ENCODE measurements at regions not wholly inside any gene's neighbourhood (a gene's known extent, or its start where the extent isn't known, plus 50 kb on each side); places are given as distances from the start of the nearest gene placed in this dataset.

DNA sequence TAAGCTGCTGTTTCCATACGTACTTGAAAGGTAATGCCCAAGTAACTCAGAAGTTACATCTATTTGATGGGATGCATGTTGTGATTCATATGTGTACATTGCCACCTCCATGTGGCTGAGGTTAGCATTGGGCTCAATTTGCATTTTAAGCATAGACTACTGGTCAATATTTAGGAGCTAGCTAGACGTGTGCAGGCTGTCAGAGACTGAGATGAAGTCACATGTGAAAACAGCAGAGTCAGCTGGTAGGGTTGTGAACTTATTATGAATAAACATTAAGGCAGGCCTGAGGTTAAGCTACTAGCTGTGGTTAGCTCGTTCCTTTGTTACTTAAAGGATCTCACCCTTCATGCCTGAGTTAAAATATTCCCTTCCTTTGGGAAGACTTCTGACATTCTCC, 114.5 kb upstream of the MTNR1B start:
- BruUV-seq (replicated peaks), result no TSS peak
- H3K4me2 ChIP-seq (ENCODE audit: low read depth, low read length), result no peak overlapping the region
- ChIA-PET POLR2A (no interaction called here), CTCF (ENCODE audit: low intra/inter-chr PET ratio, low total read pairs) (no interaction called here)
- TF ChIP-seq POLR2AphosphoS5 (IDR thresholded peaks at IDR 0.05; ENCODE audit: low read depth, low read length) (no peak), IRF2 (CRISPR knock-in tag; IDR thresholded peaks at IDR 0.05) (no peak), MBNL3 (CRISPR knock-in tag; conservative IDR thresholded peaks at IDR 0.05) (no peak), ZNF12 (CRISPR knock-in tag; IDR thresholded peaks at IDR 0.05) (no peak), ZNF543 (CRISPR knock-in tag; IDR thresholded peaks at IDR 0.05) (no peak), ZNF781 (CRISPR knock-in tag; IDR thresholded peaks at IDR 0.05; ENCODE audit: borderline replicate concordance, not compliant biosample characterization) (no peak)
- TF ChIP-seq, protein P1, sequence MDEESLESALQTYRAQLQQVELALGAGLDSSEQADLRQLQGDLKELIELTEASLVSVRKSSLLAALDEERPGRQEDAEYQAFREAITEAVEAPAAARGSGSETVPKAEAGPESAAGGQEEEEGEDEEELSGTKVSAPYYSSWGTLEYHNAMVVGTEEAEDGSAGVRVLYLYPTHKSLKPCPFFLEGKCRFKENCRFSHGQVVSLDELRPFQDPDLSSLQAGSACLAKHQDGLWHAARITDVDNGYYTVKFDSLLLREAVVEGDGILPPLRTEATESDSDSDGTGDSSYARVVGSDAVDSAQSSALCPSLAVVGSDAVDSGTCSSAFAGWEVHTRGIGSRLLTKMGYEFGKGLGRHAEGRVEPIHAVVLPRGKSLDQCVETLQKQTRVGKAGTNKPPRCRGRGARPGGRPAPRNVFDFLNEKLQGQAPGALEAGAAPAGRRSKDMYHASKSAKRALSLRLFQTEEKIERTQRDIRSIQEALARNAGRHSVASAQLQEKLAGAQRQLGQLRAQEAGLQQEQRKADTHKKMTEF (CRISPR knock-in tag; IDR thresholded peaks at IDR 0.05), result no peak
- TF ChIP-seq, protein P2, sequence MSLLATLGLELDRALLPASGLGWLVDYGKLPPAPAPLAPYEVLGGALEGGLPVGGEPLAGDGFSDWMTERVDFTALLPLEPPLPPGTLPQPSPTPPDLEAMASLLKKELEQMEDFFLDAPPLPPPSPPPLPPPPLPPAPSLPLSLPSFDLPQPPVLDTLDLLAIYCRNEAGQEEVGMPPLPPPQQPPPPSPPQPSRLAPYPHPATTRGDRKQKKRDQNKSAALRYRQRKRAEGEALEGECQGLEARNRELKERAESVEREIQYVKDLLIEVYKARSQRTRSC (CRISPR knock-in tag; IDR thresholded peaks at IDR 0.05; ENCODE audit: low read depth), result no peak
- TF ChIP-seq, protein P3, sequence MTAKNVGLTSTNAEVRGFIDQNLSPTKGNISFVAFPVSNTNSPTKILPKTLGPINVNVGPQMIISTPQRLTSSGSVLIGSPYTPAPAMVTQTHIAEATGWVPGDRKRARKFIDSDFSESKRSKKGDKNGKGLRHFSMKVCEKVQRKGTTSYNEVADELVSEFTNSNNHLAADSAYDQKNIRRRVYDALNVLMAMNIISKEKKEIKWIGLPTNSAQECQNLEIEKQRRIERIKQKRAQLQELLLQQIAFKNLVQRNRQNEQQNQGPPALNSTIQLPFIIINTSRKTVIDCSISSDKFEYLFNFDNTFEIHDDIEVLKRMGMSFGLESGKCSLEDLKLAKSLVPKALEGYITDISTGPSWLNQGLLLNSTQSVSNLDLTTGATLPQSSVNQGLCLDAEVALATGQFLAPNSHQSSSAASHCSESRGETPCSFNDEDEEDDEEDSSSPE (CRISPR knock-in tag; IDR thresholded peaks at IDR 0.05), result no peak
- TF ChIP-seq, protein P4, sequence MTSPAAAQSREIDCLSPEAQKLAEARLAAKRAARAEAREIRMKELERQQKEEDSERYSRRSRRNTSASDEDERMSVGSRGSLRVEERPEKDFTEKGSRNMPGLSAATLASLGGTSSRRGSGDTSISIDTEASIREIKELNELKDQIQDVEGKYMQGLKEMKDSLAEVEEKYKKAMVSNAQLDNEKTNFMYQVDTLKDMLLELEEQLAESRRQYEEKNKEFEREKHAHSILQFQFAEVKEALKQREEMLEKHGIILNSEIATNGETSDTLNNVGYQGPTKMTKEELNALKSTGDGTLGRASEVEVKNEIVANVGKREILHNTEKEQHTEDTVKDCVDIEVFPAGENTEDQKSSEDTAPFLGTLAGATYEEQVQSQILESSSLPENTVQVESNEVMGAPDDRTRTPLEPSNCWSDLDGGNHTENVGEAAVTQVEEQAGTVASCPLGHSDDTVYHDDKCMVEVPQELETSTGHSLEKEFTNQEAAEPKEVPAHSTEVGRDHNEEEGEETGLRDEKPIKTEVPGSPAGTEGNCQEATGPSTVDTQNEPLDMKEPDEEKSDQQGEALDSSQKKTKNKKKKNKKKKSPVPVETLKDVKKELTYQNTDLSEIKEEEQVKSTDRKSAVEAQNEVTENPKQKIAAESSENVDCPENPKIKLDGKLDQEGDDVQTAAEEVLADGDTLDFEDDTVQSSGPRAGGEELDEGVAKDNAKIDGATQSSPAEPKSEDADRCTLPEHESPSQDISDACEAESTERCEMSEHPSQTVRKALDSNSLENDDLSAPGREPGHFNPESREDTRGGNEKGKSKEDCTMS (CRISPR knock-in tag; conservative IDR thresholded peaks at IDR 0.05), result no peak
- in situ Hi-C loops (cut with HindIII; ENCODE audit: extremely low pct_ligation_motif_present, low pct_unique_long_range_greater_than_20kb) (no loop called here), intact Hi-C loops (cut with micrococcal nuclease; ENCODE audit: unreplicated experiment) (no loop called here)
- ATAC-seq (no peak), DNase-seq (ENCODE audit: low spot score) (no peak), FAIRE-seq (no peak)
- H3K9me3 ChIP-seq (ENCODE audit: low read length), result no peaks in the 10 kb centered on the region
- H3K79me2 ChIP-seq (ENCODE audit: insufficient read depth, low read length), result no peaks in the 10 kb centered on the region
- H3K4me1 ChIP-seq (ENCODE audit: insufficient read depth, low read length), result no peaks in the 10 kb centered on the region
- H3K4me3 ChIP-seq (replicated peaks in 1 of 3; ENCODE audit: insufficient read depth in 1 of 3, low read depth in 2 of 3, low read length in 3 of 3), result no peak overlapping the region
- H3K27ac ChIP-seq (ENCODE audit: extremely low read length, insufficient read depth, low read length), result no peak overlapping the region
- H3K36me3 ChIP-seq (replicated peaks in 1 of 2; ENCODE audit: control insufficient read depth in 1 of 2, insufficient read depth in 2 of 2, low read length in 2 of 2), result no peaks in the 10 kb centered on the region
- no peak overlapping the region for H2AFZ ChIP-seq (ENCODE audit: low read length)
- WGBS (ENCODE audit: low lambda C conversion rate), result 7% methylated on average over 3 of the region's 3 CpGs
- H3K27me3 ChIP-seq (ENCODE audit: control insufficient read depth in 1 of 2, insufficient read depth in 2 of 2, low read length in 2 of 2), result no peaks in the 10 kb centered on the region
- H4K20me1 ChIP-seq (ENCODE audit: insufficient read depth, low read length), result no peaks in the 10 kb centered on the region
- H3K9ac ChIP-seq (ENCODE audit: insufficient read depth, low read depth, low read length), result no peak overlapping the region
